Ovary (tissue), 1 donor: ENCODE measurements at regions not wholly inside any gene's neighbourhood (a gene's known extent, or its start where the extent isn't known, plus 50 kb on each side); places are given as distances from the start of the nearest gene placed in this dataset.

Source experiments
- EP300 ChIP-seq: sonication (generic); formaldehyde crosslinking; IDR thresholded peaks from one replicate; pipeline ENCODE4 v1.6.1; 2017; ENCODE audit warnings: antibody characterized with exemption
- POLR2A ChIP-seq: fragments of 450-650 bp; IDR thresholded peaks from one replicate; pipeline ENCODE4 v1.6.1; 2017; ENCODE audit warnings: antibody characterized with exemption, mild to moderate bottlenecking, moderate library complexity

DNA sequence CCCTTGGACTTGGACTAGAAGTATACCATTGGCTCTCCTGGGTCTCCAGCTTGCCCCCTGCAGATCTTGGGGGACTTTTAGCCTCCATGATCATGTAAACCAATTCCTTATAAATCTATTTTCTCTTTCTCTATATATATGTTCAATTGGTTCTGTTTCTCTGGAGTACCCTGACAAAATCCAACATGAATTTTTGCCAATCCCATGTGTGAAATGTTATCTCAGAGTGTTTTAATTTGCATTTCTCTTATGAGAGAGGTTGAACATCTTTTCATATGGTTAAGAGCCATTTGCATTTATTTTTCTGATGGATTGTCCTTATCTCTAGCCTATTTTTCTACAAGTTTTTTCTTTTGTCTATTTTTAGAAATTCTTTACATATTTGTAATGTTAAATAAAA, 131.7 kb upstream of the NEO1 start:
- TF ChIP-seq POLR2A = no peak
- TF ChIP-seq EP300 = no peak
